Mesothelial cell of epicardium (in vitro differentiated cells): ENCODE measurements at regions not wholly inside any gene's neighbourhood (a gene's known extent, or its start where the extent isn't known, plus 50 kb on each side); places are given as distances from the start of the nearest gene placed in this dataset.

ENCODE experiments used
- DNase-seq, 2 experiments: peaks; one replicate each; pipeline ENCODE4 v3.0.0; 2021; ENCODE audit warnings: low spot score in 2 of 2; ENCODE audit not compliant: unreplicated experiment in 2 of 2
- H3K27ac Mint-ChIP-seq: 2 replicates; pipeline ENCODE4 v1.8.0; 2021; ENCODE audit warnings: mixed read lengths
- H3K27me3 Mint-ChIP-seq: 2 replicates; pipeline ENCODE4 v1.8.0; 2021; ENCODE audit warnings: low read depth, mixed read lengths
- H3K36me3 Mint-ChIP-seq: 2 replicates; pipeline ENCODE4 v1.8.0; 2021; ENCODE audit warnings: mixed read lengths
- H3K4me1 Mint-ChIP-seq: 2 replicates; pipeline ENCODE4 v1.8.0; 2021; ENCODE audit warnings: mixed read lengths
- H3K4me3 Mint-ChIP-seq: 2 replicates; pipeline ENCODE4 v1.8.0; 2021; ENCODE audit warnings: mild to moderate bottlenecking, moderate library complexity, mixed read lengths
- H3K9me3 Mint-ChIP-seq: 2 replicates; pipeline ENCODE4 v1.8.0; 2021; ENCODE audit warnings: mixed read lengths
- TF ChIP-seq, protein P1 (sequence below): fragments of 200-600 bp; sonication (generic); IDR thresholded peaks from one replicate; pipeline ENCODE4 v1.5.0; 2021; ENCODE audit warnings: antibody characterized with exemption; ENCODE audit not compliant: unreplicated experiment

DNA sequence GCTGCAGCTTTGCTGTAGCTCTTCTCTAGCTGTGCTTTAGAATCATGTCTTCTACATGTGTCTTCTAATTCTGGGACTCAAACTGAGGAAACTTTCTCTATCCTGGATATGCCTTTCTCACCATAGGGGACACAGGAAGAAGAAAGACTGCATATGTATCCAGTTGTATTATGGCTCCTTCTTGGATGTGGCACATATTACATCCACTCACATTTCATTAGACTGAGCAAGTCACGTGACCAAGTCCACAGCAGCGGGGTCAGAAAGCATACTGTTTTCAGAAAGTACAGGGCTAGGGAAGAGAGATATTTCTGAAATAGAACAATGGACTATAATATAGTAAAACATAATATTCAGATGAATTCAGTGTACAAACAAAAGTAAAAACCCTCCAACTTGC lies 187.6 kb upstream of the RIMS1 start:
- TF ChIP-seq, protein P1, sequence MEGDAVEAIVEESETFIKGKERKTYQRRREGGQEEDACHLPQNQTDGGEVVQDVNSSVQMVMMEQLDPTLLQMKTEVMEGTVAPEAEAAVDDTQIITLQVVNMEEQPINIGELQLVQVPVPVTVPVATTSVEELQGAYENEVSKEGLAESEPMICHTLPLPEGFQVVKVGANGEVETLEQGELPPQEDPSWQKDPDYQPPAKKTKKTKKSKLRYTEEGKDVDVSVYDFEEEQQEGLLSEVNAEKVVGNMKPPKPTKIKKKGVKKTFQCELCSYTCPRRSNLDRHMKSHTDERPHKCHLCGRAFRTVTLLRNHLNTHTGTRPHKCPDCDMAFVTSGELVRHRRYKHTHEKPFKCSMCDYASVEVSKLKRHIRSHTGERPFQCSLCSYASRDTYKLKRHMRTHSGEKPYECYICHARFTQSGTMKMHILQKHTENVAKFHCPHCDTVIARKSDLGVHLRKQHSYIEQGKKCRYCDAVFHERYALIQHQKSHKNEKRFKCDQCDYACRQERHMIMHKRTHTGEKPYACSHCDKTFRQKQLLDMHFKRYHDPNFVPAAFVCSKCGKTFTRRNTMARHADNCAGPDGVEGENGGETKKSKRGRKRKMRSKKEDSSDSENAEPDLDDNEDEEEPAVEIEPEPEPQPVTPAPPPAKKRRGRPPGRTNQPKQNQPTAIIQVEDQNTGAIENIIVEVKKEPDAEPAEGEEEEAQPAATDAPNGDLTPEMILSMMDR = no peak
- DNase-seq = no peak
- no peak overlapping the region for H3K27ac Mint-ChIP-seq
- H3K27me3 Mint-ChIP-seq = no peaks in the 10 kb centered on the region
- no peaks in the 10 kb centered on the region for H3K36me3 Mint-ChIP-seq
- peaks cover 12% of the 10 kb centered on the region for H3K9me3 Mint-ChIP-seq
- H3K4me1 Mint-ChIP-seq = no peaks in the 10 kb centered on the region
- H3K4me3 Mint-ChIP-seq = no peak overlapping the region

GRCh38 chr6:71706523-71706922 lies 179.8 kb upstream of the RIMS1 start:
- no peak overlapping the region for H3K27ac Mint-ChIP-seq
- H3K4me1 Mint-ChIP-seq = no peaks in the 10 kb centered on the region
- no peaks in the 10 kb centered on the region for H3K27me3 Mint-ChIP-seq
- no peaks in the 10 kb centered on the region for H3K9me3 Mint-ChIP-seq
- H3K4me3 Mint-ChIP-seq = no peak overlapping the region
- TF ChIP-seq, protein P1 = no peak
- DNase-seq = no peak
- H3K36me3 Mint-ChIP-seq = no peaks in the 10 kb centered on the region

DNA sequence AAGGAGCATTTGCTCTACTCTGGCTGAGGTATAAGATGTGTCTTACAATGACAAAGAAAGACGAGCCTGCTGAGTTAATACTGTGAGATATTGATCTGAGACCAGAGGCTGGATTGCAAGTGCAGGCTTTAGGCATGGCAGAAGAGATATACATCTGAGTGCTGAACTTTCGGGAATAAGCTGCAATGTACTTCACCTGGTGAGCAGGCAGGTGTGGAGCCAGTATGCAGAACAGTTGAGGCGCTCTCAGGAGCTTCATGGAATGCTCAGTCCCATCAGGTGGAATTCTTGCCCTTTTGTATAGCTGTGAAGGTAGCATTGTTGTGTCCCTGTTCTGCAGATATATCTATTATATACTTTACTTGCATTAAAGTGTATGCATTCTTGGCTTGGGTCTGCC lies 179.3 kb upstream of the RIMS1 start:
- Mint-ChIP-seq H3K4me3 (no peak overlapping the region), H3K27me3 (no peaks in the 10 kb centered on the region), H3K36me3 (no peaks in the 10 kb centered on the region), H3K4me1 (no peaks in the 10 kb centered on the region), H3K9me3 (no peaks in the 10 kb centered on the region), H3K27ac (no peak overlapping the region)
- no peak for DNase-seq
- TF ChIP-seq, protein P1 = no peak

DNA sequence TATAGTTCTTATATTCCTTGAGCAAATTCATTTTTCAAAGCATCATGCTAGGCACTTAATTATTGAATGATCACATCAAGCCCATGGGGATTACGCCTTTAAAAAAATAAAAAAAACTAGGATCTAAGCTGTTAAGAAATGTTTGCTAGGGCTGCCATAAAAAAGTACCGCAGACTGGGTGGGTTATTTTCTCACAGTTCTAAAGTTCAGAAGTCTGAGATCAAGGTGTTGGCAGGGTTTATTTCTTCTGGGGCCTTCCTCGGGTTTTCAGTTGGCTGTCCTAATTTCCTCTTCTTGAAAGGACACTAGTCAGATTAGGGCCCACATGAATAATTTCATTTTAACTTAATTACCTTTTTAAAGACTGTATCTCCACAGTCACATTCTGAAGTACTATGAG lies 165.6 kb upstream of the RIMS1 start:
- Mint-ChIP-seq H3K4me1 (no peaks in the 10 kb centered on the region), H3K36me3 (no peaks in the 10 kb centered on the region), H3K9me3 (no peaks in the 10 kb centered on the region), H3K4me3 (no peak overlapping the region), H3K27me3 (no peaks in the 10 kb centered on the region), H3K27ac (no peak overlapping the region)
- DNase-seq = no peak
- TF ChIP-seq, protein P1 = no peak

DNA sequence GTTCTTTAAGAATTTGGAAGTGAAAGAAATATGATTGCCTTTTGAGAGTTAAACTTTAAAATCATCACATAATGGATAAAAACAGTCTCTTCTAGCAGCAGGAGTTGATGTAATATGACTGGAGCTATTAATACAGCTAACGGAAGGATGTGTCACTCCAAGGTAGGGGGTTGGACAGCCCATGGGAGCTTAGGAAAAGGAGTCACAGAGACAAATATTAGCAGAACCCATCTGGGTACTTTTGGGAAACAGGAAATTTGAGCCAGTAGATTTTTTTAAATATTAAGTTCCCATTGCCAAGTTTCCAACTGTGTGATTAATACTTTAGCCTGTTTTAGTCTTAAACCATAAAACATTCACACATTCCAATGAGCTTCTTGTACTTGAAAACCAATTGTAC lies 164.7 kb upstream of the RIMS1 start:
- H3K36me3 Mint-ChIP-seq = no peaks in the 10 kb centered on the region
- DNase-seq = no peak
- no peaks in the 10 kb centered on the region for H3K9me3 Mint-ChIP-seq
- TF ChIP-seq, protein P1 = no peak
- no peak overlapping the region for H3K27ac Mint-ChIP-seq
- H3K4me3 Mint-ChIP-seq = no peak overlapping the region
- no peaks in the 10 kb centered on the region for H3K27me3 Mint-ChIP-seq
- no peaks in the 10 kb centered on the region for H3K4me1 Mint-ChIP-seq

- Mint-ChIP-seq H3K27ac (no peak overlapping the region), H3K27me3 (no peaks in the 10 kb centered on the region), H3K36me3 (no peaks in the 10 kb centered on the region), H3K4me3 (no peak overlapping the region), H3K4me1 (no peaks in the 10 kb centered on the region), H3K9me3 (no peaks in the 10 kb centered on the region)
- TF ChIP-seq, protein P1 = no peak
- DNase-seq = no peak
Observed at GRCh38 chr6:71722736-71723135, 163.6 kb upstream of the RIMS1 start.
